Colonic mucosa (tissue), 4 donors: ENCODE measurements at regions not wholly inside any gene's neighbourhood (a gene's known extent, or its start where the extent isn't known, plus 50 kb on each side); places are given as distances from the start of the nearest gene placed in this dataset.

Experiments
- DNase-seq: peaks from one replicate; pipeline ENCODE4 v3.0.0-alpha.2; 2020
- H3K27ac ChIP-seq: fragments of 200-600 bp; one replicate; pipeline ENCODE4 v1.8.0; 2021
- H3K27me3 ChIP-seq: fragments of 200-600 bp; one replicate; pipeline ENCODE4 v1.8.0; 2021
- H3K36me3 ChIP-seq: fragments of 200-600 bp; one replicate; pipeline ENCODE4 v1.8.0; 2021
- H3K4me1 ChIP-seq: fragments of 200-600 bp; one replicate; pipeline ENCODE4 v1.8.0; 2021; ENCODE audit warnings: mild to moderate bottlenecking
- H3K4me3 ChIP-seq: fragments of 200-600 bp; one replicate; pipeline ENCODE4 v1.8.0; 2021
- H3K9ac ChIP-seq, 2 donors: one replicate each; pipeline ENCODE4 v1.7.0; 2013; ENCODE audit warnings: control low read depth in 2 of 2, low read depth in 2 of 2, low read length in 2 of 2
- H3K9me3 ChIP-seq: fragments of 200-600 bp; one replicate; pipeline ENCODE4 v1.8.0; 2021
- intact Hi-C: fragments of 100-400 bp; cut with DNase I; formaldehyde crosslinking; loops from one replicate; pipeline ENCODE4 v1.14.1; 2022
- TF ChIP-seq, protein P1 (sequence below): fragments of 200-600 bp; IDR thresholded peaks from one replicate; pipeline ENCODE4 v1.8.0; 2022; ENCODE audit warnings: antibody characterized with exemption, mild to moderate bottlenecking
- donor health status: healthy.
- donor health status: DM: no; HTN: no; CAD: no.
- donor health status: DM: no; HTN: no; CAD: no.

DNA sequence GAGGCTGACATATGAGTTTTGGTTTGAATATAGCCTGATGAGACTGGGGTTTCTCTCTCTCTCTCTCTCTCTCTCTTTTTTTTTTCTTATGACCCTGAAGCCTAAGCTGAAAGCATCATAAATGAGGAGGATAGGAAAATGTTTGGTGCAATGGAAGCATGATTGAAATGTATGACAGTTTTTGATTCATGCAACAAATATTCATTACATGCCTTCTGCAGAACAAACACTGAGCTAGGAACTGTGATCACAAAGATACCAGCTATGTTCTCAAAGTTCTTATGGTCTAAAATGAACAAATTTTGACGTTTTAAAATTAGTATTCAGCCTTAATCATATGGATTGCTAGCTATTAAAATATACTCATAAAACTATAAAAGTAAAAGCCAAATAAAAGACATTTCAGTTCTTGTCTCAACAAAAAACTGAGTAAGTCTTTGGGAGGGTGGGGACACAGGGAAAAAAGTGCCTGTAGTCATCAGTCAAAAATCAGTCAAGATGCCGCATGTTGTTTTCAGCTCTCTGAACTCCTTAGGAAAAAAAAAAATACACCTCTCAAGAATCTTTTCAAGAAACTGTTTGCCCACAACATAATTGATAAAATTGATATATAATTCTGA lies 57.2 kb downstream of the NKX6-1 start:
- no peaks in the 10 kb centered on the region for H3K9me3 ChIP-seq
- DNase-seq: no peak
- no peak overlapping the region for H3K4me3 ChIP-seq
- no peaks in the 10 kb centered on the region for H3K27me3 ChIP-seq
- no peaks in the 10 kb centered on the region for H3K36me3 ChIP-seq
- H3K9ac ChIP-seq: no peak overlapping the region
- intact Hi-C loops: no loop called here
- TF ChIP-seq, protein P1, sequence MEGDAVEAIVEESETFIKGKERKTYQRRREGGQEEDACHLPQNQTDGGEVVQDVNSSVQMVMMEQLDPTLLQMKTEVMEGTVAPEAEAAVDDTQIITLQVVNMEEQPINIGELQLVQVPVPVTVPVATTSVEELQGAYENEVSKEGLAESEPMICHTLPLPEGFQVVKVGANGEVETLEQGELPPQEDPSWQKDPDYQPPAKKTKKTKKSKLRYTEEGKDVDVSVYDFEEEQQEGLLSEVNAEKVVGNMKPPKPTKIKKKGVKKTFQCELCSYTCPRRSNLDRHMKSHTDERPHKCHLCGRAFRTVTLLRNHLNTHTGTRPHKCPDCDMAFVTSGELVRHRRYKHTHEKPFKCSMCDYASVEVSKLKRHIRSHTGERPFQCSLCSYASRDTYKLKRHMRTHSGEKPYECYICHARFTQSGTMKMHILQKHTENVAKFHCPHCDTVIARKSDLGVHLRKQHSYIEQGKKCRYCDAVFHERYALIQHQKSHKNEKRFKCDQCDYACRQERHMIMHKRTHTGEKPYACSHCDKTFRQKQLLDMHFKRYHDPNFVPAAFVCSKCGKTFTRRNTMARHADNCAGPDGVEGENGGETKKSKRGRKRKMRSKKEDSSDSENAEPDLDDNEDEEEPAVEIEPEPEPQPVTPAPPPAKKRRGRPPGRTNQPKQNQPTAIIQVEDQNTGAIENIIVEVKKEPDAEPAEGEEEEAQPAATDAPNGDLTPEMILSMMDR: no peak
- H3K27ac ChIP-seq: no peak overlapping the region
- no peaks in the 10 kb centered on the region for H3K4me1 ChIP-seq

DNA sequence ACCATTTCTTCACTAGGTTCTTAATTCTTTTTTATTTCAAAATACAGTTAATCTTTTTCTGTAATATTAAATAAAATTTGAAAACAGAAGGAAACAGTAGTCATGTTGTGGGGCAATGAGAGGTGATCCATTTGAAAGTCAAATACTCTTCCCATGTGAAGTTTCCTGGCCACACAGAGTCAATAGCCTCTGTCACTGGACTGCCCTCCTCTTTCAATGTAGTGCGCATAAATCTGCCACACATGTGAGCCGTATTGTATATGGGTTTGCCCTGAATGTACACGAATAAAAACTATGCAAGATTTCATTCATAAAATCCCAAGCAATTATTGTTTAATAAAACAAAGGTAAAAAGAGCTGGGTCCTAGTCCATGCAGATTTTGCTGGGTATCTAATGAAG lies 59.1 kb downstream of the NKX6-1 start:
- intact Hi-C loops: no loop called here
- no peaks in the 10 kb centered on the region for H3K4me1 ChIP-seq
- no peak overlapping the region for H3K9ac ChIP-seq
- H3K27me3 ChIP-seq: no peaks in the 10 kb centered on the region
- H3K4me3 ChIP-seq: no peak overlapping the region
- TF ChIP-seq, protein P1: no peak
- no peak for DNase-seq
- no peaks in the 10 kb centered on the region for H3K36me3 ChIP-seq
- H3K9me3 ChIP-seq: no peaks in the 10 kb centered on the region
- H3K27ac ChIP-seq: no peak overlapping the region

- Histone ChIP-seq H3K4me3 (no peak overlapping the region), H3K9ac (no peak overlapping the region), H3K27ac (no peak overlapping the region), H3K9me3 (no peaks in the 10 kb centered on the region), H3K4me1 (no peaks in the 10 kb centered on the region), H3K27me3 (no peaks in the 10 kb centered on the region), H3K36me3 (no peaks in the 10 kb centered on the region)
- intact Hi-C loops: no loop called here
- DNase-seq: no peak
- TF ChIP-seq, protein P1: no peak
Measured at GRCh38 chr4:84436812-84437211, 62.3 kb downstream of the NKX6-1 start.

DNA sequence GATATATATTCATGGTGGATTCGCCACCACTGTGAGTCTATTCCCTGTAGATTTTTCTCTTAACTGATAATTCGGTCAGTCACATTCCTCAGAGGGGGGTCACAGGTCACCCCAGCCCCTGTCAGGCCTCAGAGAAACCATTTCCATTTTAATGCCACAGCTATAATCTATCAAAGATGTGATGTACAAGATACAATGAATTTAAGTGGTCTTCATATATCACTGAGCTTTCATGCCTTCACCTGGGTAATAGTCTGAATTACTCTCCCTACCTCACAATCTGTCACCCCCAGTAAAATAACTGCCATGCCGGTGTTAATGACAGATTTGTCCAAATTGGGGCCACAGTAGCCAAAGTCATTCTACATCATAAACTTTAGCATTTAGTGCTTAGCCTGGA lies 64.7 kb downstream of the NKX6-1 start:
- no peaks in the 10 kb centered on the region for H3K4me1 ChIP-seq
- no peak for DNase-seq
- H3K9me3 ChIP-seq: no peaks in the 10 kb centered on the region
- no peaks in the 10 kb centered on the region for H3K27me3 ChIP-seq
- TF ChIP-seq, protein P1: no peak
- intact Hi-C loops: no loop called here
- H3K27ac ChIP-seq: no peak overlapping the region
- H3K9ac ChIP-seq: no peak overlapping the region
- no peaks in the 10 kb centered on the region for H3K36me3 ChIP-seq
- H3K4me3 ChIP-seq: no peak overlapping the region

GRCh38 chr4:84433633-84434222 lies 65.4 kb downstream of the NKX6-1 start:
- no peaks in the 10 kb centered on the region for H3K27me3 ChIP-seq
- intact Hi-C loops: no loop called here
- TF ChIP-seq, protein P1: no peak
- DNase-seq: no peak
- H3K4me1 ChIP-seq: no peaks in the 10 kb centered on the region
- H3K9ac ChIP-seq: no peak overlapping the region
- no peak overlapping the region for H3K4me3 ChIP-seq
- H3K27ac ChIP-seq: no peak overlapping the region
- no peaks in the 10 kb centered on the region for H3K36me3 ChIP-seq
- no peaks in the 10 kb centered on the region for H3K9me3 ChIP-seq
